Keratinocyte (primary cell): ENCODE measurements at regions not wholly inside any gene's neighbourhood (a gene's known extent, or its start where the extent isn't known, plus 50 kb on each side); places are given as distances from the start of the nearest gene placed in this dataset.

Source experiments
- EZH2 ChIP-seq: IDR thresholded peaks from one replicate; pipeline ENCODE4 v1.6.1; 2012; ENCODE audit warnings: inconsistent platforms, mild to moderate bottlenecking, low read length, moderate library complexity
- TF ChIP-seq, protein P1 (sequence below), 3 experiments: IDR thresholded peaks in 1 of 3; conservative IDR thresholded peaks in 1 of 3; optimal IDR thresholded peaks in 1 of 3; 2 replicates in 2 of 3; 3 replicates in 1 of 3; pipeline versions ENCODE3 to v1.5.1; 2011; ENCODE audit warnings: low read length in 3 of 3, mild to moderate bottlenecking in 3 of 3, moderate library complexity in 2 of 3, control low read depth in 1 of 3, inconsistent platforms in 1 of 3; ENCODE audit not compliant: insufficient read depth in 2 of 3; ENCODE audit errors: extremely low read depth in 1 of 3

DNA sequence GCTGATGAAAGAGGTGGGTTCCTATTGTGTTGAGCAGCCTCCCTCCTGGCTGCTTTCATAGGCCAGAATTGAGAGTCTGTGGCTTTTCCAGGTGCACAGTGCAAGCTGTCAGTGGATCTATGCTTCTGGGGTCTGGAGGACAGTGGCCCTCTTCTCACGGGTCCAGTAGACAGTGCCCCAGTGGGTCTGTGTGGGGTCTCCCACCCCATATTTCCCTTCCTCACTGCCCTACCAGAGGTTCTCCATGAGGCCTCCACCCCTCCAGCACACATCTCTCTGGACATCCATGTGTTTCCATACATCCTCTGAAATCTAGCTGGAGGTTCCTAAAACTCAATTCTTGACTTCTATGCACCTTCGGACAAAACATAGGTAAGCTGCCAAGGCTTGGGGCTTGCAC lies 201.2 kb downstream of the FAM43A start:
- TF ChIP-seq EZH2: no peak
- TF ChIP-seq, protein P1, sequence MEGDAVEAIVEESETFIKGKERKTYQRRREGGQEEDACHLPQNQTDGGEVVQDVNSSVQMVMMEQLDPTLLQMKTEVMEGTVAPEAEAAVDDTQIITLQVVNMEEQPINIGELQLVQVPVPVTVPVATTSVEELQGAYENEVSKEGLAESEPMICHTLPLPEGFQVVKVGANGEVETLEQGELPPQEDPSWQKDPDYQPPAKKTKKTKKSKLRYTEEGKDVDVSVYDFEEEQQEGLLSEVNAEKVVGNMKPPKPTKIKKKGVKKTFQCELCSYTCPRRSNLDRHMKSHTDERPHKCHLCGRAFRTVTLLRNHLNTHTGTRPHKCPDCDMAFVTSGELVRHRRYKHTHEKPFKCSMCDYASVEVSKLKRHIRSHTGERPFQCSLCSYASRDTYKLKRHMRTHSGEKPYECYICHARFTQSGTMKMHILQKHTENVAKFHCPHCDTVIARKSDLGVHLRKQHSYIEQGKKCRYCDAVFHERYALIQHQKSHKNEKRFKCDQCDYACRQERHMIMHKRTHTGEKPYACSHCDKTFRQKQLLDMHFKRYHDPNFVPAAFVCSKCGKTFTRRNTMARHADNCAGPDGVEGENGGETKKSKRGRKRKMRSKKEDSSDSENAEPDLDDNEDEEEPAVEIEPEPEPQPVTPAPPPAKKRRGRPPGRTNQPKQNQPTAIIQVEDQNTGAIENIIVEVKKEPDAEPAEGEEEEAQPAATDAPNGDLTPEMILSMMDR (optimal IDR thresholded peaks at IDR 0.05 in 1 of 3, IDR thresholded peaks at IDR 0.05 in 1 of 3, conservative IDR thresholded peaks at IDR 0.05 in 1 of 3; ENCODE audit: extremely low read depth in 1 of 3, insufficient read depth in 2 of 3, low read length in 3 of 3): no peak
